Spleen (tissue), 11 donors: ENCODE measurements at regions not wholly inside any gene's neighbourhood (a gene's known extent, or its start where the extent isn't known, plus 50 kb on each side); places are given as distances from the start of the nearest gene placed in this dataset.
A peak's percentile ranks its signal among the peaks of the same experiment; 100 is the strongest.

Source experiments
- DNase-seq: peaks from one replicate; pipeline ENCODE4 v3.0.0-alpha.2; 2020
- H3K27ac ChIP-seq, 8 donors: fragments of 200-600 bp; sonication (generic) in 7 of 8; 1 replicate in 4 of 8; 2 replicates in 4 of 8; pipeline versions ENCODE4 v1.5.0 to v1.8.0; 2016 to 2021; ENCODE audit warnings: inconsistent platforms in 4 of 8, mild to moderate bottlenecking in 4 of 8, moderate library complexity in 1 of 8
- H3K27me3 ChIP-seq, 7 donors: fragments of 200-600 bp; sonication (generic) in 6 of 7; replicated peaks in 1 of 7; 1 replicate in 4 of 7; 2 replicates in 3 of 7; pipeline versions ENCODE4 v1.5.0 to v1.8.0; 2016 to 2021; ENCODE audit warnings: inconsistent platforms in 3 of 7, mild to moderate bottlenecking in 1 of 7
- H3K36me3 ChIP-seq, 6 donors: fragments of 200-600 bp; sonication (generic) in 5 of 6; 1 replicate in 4 of 6; 2 replicates in 2 of 6; pipeline versions ENCODE4 v1.5.0 to v1.8.0; 2016 to 2021; ENCODE audit warnings: inconsistent platforms in 2 of 6
- H3K4me1 ChIP-seq, 6 donors: fragments of 200-600 bp; sonication (generic) in 5 of 6; 1 replicate in 3 of 6; 2 replicates in 3 of 6; pipeline versions ENCODE4 v1.5.0 to v1.8.0; 2016 to 2021; ENCODE audit warnings: inconsistent platforms in 3 of 6
- H3K4me3 ChIP-seq, 8 donors: fragments of 200-600 bp; sonication (generic) in 7 of 8; 1 replicate in 4 of 8; 2 replicates in 4 of 8; pipeline versions ENCODE4 v1.5.0 to v1.8.0; 2016 to 2021; ENCODE audit warnings: inconsistent platforms in 4 of 8, mild to moderate bottlenecking in 4 of 8, moderate library complexity in 2 of 8
- H3K9me3 ChIP-seq, 8 donors: fragments of 200-600 bp; sonication (generic) in 7 of 8; 1 replicate in 4 of 8; 2 replicates in 4 of 8; pipeline versions ENCODE4 v1.5.0 to v1.8.0; 2016 to 2021; ENCODE audit warnings: inconsistent platforms in 4 of 8
- CTCF ChIP-seq, 11 experiments: fragments of 200-600 bp in 7 of 11; fragments of 450-650 bp in 4 of 11; sonication (generic) in 4 of 11; IDR thresholded peaks in 8 of 11; conservative IDR thresholded peaks in 3 of 11; 1 replicate in 7 of 11; 2 replicates in 4 of 11; pipeline versions ENCODE4 v1.4.0 to v1.8.0; 2016 to 2021; ENCODE audit warnings: antibody characterized with exemption in 11 of 11, inconsistent platforms in 4 of 11, mild to moderate bottlenecking in 1 of 11
- POLR2A ChIP-seq, 3 donors: fragments of 450-650 bp; IDR thresholded peaks; one replicate each; pipeline ENCODE4 v1.5.1; 2017; ENCODE audit warnings: antibody characterized with exemption in 3 of 3, mild to moderate bottlenecking in 1 of 3
- POLR2AphosphoS5 ChIP-seq, 3 donors: sonication (generic); formaldehyde crosslinking; IDR thresholded peaks; one replicate each; pipeline ENCODE4 v1.5.1; 2017; ENCODE audit warnings: antibody characterized with exemption in 3 of 3
- WGBS, 5 donors: extraction: QIAGEN DNeasy Blood & Tissue Kit in 3 of 5; methylation state at CpG; one replicate each; pipeline versions ENCODE4 v1.1.5 to v1.1.7; 2013 to 2018; 5-methylcytosine and 5-hydroxymethylcytosine counted together
- intact Hi-C: fragments of 100-400 bp; cut with DNase I; formaldehyde crosslinking; loops from one replicate; pipeline ENCODE4 v1.15.0; 2023; ENCODE audit warnings: low total_unique reads
- donor health status: healthy with polysubstance abuse.
- donor health status: DM: no; HTN: no; CAD: no; lungs with moderate emphysema.
- donor health status: DM: no; HTN: no; CAD: no.
- donor health status: Bipolar disorder and iron deficiency.
- donor health status: healthy.
- donor health status: DM: no; HTN: no; CAD: no.
- donor health status: DM: yes; HTN: yes; CAD: no.

- Histone ChIP-seq H3K36me3 (no peaks in the 10 kb centered on the region), H3K27me3 (no peaks in the 10 kb centered on the region), H3K27ac (peak overlapping the region in 4 of 8 donors; percentile 9 to 45 (median 26)), H3K4me1 (peaks cover 0 to 7% (median 0%) of the 10 kb centered on the region in 6 donors), H3K9me3 (no peaks in the 10 kb centered on the region), H3K4me3 (no peak overlapping the region)
- no peak for TF ChIP-seq CTCF (IDR thresholded peaks at IDR 0.05 in 8 of 11, conservative IDR thresholded peaks at IDR 0.05 in 3 of 11)
- TF ChIP-seq POLR2AphosphoS5 (IDR thresholded peaks at IDR 0.05) = no peak
- no peak for TF ChIP-seq POLR2A (IDR thresholded peaks at IDR 0.05)
- DNase-seq = no peak
- 47 to 75% (median 64%) methylated on average over 1 of the region's 1 CpG for WGBS, 5 donors
- intact Hi-C loops = no loop called here
These were observed 910.4 kb upstream of the CITED2 start for GRCh38 chr6:140284871-140285270.

DNA sequence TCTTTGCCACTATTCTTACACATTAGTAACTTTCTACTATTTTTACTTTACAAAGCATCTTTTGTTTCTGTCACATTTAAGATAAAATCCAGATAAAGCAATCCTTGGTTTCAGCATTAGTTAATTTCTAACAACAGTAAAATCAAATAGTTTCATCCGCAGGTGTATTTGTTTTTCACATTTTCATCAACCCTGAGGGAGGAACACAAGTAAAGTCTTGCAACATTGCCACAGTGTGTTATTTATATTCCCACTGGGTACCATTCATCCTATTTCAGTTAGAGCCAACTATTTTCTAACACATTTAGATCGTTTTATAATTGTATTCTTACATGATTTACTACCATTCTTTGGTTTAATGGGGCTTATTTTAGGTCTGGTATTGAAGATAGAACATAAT lies 908.7 kb upstream of the CITED2 start:
- H3K27ac ChIP-seq = no peak overlapping the region
- peaks cover 0 to 7% (median 0%) of the 10 kb centered on the region in 6 donors for H3K4me1 ChIP-seq
- no peak for TF ChIP-seq POLR2A (IDR thresholded peaks at IDR 0.05)
- TF ChIP-seq CTCF (IDR thresholded peaks at IDR 0.05 in 8 of 11, conservative IDR thresholded peaks at IDR 0.05 in 3 of 11) = no peak
- TF ChIP-seq POLR2AphosphoS5 (IDR thresholded peaks at IDR 0.05) = no peak
- WGBS, 5 donors = 70 to 82% (median 71%) methylated on average over 2 of the region's 2 CpGs
- no peak for DNase-seq
- no peaks in the 10 kb centered on the region for H3K9me3 ChIP-seq
- intact Hi-C loops = no loop called here
- no peaks in the 10 kb centered on the region for H3K27me3 ChIP-seq
- H3K36me3 ChIP-seq = no peaks in the 10 kb centered on the region
- no peak overlapping the region for H3K4me3 ChIP-seq

GRCh38 chr6:140281767-140282166 lies 907.3 kb upstream of the CITED2 start:
- Histone ChIP-seq H3K27ac (no peak overlapping the region), H3K4me3 (no peak overlapping the region), H3K9me3 (no peaks in the 10 kb centered on the region), H3K27me3 (no peaks in the 10 kb centered on the region), H3K4me1 (peaks cover 0 to 7% (median 0%) of the 10 kb centered on the region in 6 donors), H3K36me3 (no peaks in the 10 kb centered on the region)
- 92 to 100% (median 95%) methylated on average over 1 of the region's 1 CpG for WGBS, 5 donors
- no peak for TF ChIP-seq POLR2A (IDR thresholded peaks at IDR 0.05)
- no peak for TF ChIP-seq POLR2AphosphoS5 (IDR thresholded peaks at IDR 0.05)
- TF ChIP-seq CTCF (IDR thresholded peaks at IDR 0.05 in 8 of 11, conservative IDR thresholded peaks at IDR 0.05 in 3 of 11) = no peak
- intact Hi-C loops = no loop called here
- no peak for DNase-seq

DNA sequence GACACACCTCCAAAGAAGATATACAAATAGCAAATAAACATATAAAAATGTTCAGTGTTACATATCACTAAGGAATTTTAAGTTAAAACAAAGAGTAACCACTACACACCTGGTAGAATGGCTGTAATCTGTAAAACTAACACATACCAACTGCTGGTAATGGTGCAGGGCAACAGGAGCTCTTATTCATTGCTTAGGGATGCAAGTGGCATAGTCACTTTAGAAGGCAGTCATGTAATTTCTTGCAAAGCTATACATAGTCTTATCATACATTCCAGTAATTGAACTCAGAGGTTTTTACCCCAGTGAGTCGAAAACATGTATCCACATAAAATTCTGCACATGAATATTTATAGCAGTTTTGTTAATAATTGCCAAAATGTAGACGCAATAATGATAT lies 906.8 kb upstream of the CITED2 start:
- 84 to 96% (median 90%) methylated on average over 2 of the region's 2 CpGs for WGBS, 5 donors

More for the DNA sequence above, 906.8 kb upstream of the CITED2 start:
- Histone ChIP-seq H3K36me3 (no peaks in the 10 kb centered on the region), H3K4me1 (peaks cover 0 to 7% (median 0%) of the 10 kb centered on the region in 6 donors), H3K4me3 (no peak overlapping the region), H3K9me3 (no peaks in the 10 kb centered on the region), H3K27me3 (no peaks in the 10 kb centered on the region), H3K27ac (no peak overlapping the region)
- intact Hi-C loops = no loop called here
- TF ChIP-seq POLR2A (IDR thresholded peaks at IDR 0.05) (no peak), CTCF (IDR thresholded peaks at IDR 0.05 in 8 of 11, conservative IDR thresholded peaks at IDR 0.05 in 3 of 11) (no peak), POLR2AphosphoS5 (IDR thresholded peaks at IDR 0.05) (no peak)
- no peak for DNase-seq
